GM23338 (cell line): ENCODE measurements at regions not wholly inside any gene's neighbourhood (a gene's known extent, or its start where the extent isn't known, plus 50 kb on each side); places are given as distances from the start of the nearest gene placed in this dataset.

Source experiments
- ATAC-seq: fragments of 200-7000 bp; cut with Tn5 transposase; 3 replicates; pipeline ENCODE4 v1.9.1; 2020
- DNase-seq: peaks from one replicate; pipeline ENCODE4 v3.0.0-alpha.2; 2015; ENCODE audit warnings: low spot score
- H2AFZ ChIP-seq: fragments of 200-600 bp; sonication (generic); 2 replicates; pipeline ENCODE4 v1.8.0; 2016; ENCODE audit warnings: antibody characterized with exemption, mild to moderate bottlenecking, moderate library complexity
- H3F3A ChIP-seq: fragments of 200-600 bp; sonication (generic); replicated peaks from 2 replicates; pipeline ENCODE4 v1.8.0; 2017; ENCODE audit warnings: antibody characterized with exemption, mixed run types, low read depth
- H3K27ac ChIP-seq: fragments of 200-600 bp; sonication (generic); 2 replicates; pipeline ENCODE4 v1.6.1; 2016; ENCODE audit warnings: low read depth
- H3K27me3 ChIP-seq: fragments of 200-600 bp; sonication (generic); 2 replicates; pipeline ENCODE4 v1.8.0; 2016; ENCODE audit warnings: mild to moderate bottlenecking, mixed run types, moderate library complexity; ENCODE audit not compliant: insufficient read depth
- H3K36me3 ChIP-seq: fragments of 200-600 bp; sonication (generic); 2 replicates; pipeline ENCODE4 v1.8.0; 2016; ENCODE audit warnings: mild to moderate bottlenecking; ENCODE audit not compliant: insufficient read depth
- H3K4me1 ChIP-seq: fragments of 200-600 bp; sonication (generic); 2 replicates; pipeline ENCODE4 v1.8.0; 2016; ENCODE audit warnings: mild to moderate bottlenecking, moderate library complexity; ENCODE audit not compliant: insufficient read depth
- H3K4me2 ChIP-seq: fragments of 200-600 bp; sonication (generic); 2 replicates; pipeline ENCODE4 v1.7.1; 2017; ENCODE audit warnings: mixed run types
- H3K4me3 ChIP-seq: fragments of 200-600 bp; sonication (generic); 2 replicates; pipeline ENCODE4 v1.6.1; 2016; ENCODE audit warnings: mixed run types
- H3K79me2 ChIP-seq: fragments of 200-600 bp; sonication (generic); replicated peaks from 2 replicates; pipeline ENCODE4 v1.8.0; 2017; ENCODE audit warnings: mild to moderate bottlenecking; ENCODE audit not compliant: insufficient read depth
- H3K9me2 ChIP-seq: fragments of 200-600 bp; sonication (generic); 2 replicates; pipeline ENCODE4 v1.8.0; 2017; ENCODE audit not compliant: insufficient read depth
- H4K20me1 ChIP-seq: fragments of 200-600 bp; sonication (generic); replicated peaks from 2 replicates; pipeline ENCODE4 v1.8.0; 2017; ENCODE audit warnings: mild to moderate bottlenecking; ENCODE audit not compliant: insufficient read depth
- H3K27ac Mint-ChIP-seq: 2 replicates; pipeline ENCODE4 v1.8.0; 2020; ENCODE audit warnings: inconsistent platforms, mild to moderate bottlenecking, moderate library complexity, mixed read lengths
- H3K27me3 Mint-ChIP-seq: 3 replicates; pipeline ENCODE4 v1.8.0; 2022; ENCODE audit warnings: low read depth, mild to moderate bottlenecking, moderate library complexity, mixed read lengths, inconsistent platforms; ENCODE audit not compliant: insufficient read depth, poor library complexity
- H3K36me3 Mint-ChIP-seq: 3 replicates; pipeline ENCODE4 v1.8.0; 2021; ENCODE audit warnings: low read depth, mild to moderate bottlenecking, inconsistent platforms, moderate library complexity, mixed read lengths
- H3K4me1 Mint-ChIP-seq: 3 replicates; pipeline ENCODE4 v1.8.0; 2020; ENCODE audit warnings: mild to moderate bottlenecking, inconsistent platforms, mixed read lengths
- H3K4me3 Mint-ChIP-seq: 3 replicates; pipeline ENCODE4 v1.8.0; 2021; ENCODE audit warnings: moderate library complexity, mild to moderate bottlenecking, inconsistent platforms, mixed read lengths
- H3K9me3 Mint-ChIP-seq: 3 replicates; pipeline ENCODE4 v1.8.0; 2020; ENCODE audit warnings: moderate library complexity, mild to moderate bottlenecking, inconsistent platforms, mixed read lengths
- EZH2 ChIP-seq: fragments of 200-600 bp; sonication (generic); IDR thresholded peaks from one replicate; pipeline ENCODE4 v1.8.0; 2017; ENCODE audit warnings: antibody characterized with exemption, mild to moderate bottlenecking, low read depth; ENCODE audit not compliant: unreplicated experiment
- EZH2phosphoT487 ChIP-seq: fragments of 200-600 bp; sonication (generic); IDR thresholded peaks from one replicate; pipeline ENCODE4 v1.8.1; 2018; ENCODE audit warnings: antibody characterized with exemption; ENCODE audit not compliant: unreplicated experiment
- JUNB ChIP-seq: IDR thresholded peaks from one replicate; pipeline ENCODE4 v1.6.1; 2016; ENCODE audit warnings: antibody characterized with exemption; ENCODE audit not compliant: unreplicated experiment
- POLR2AphosphoS5 ChIP-seq: IDR thresholded peaks from 2 replicates; pipeline ENCODE4 v1.6.1; 2016; ENCODE audit warnings: antibody characterized with exemption, low read depth
- STAT1 ChIP-seq: IDR thresholded peaks from one replicate; pipeline ENCODE4 v1.6.1; 2016; ENCODE audit warnings: antibody characterized with exemption; ENCODE audit not compliant: unreplicated experiment
- ZNF114 ChIP-seq: fragments of 250-450 bp; sonication (Bioruptor Pico); IDR thresholded peaks from 2 replicates; pipeline ENCODE4 v1.5.0; 2020; ENCODE audit warnings: mild to moderate bottlenecking, moderate library complexity
- TF ChIP-seq, protein P1 (sequence below): fragments of 250-450 bp; sonication (Bioruptor Pico); IDR thresholded peaks from 2 replicates; pipeline ENCODE4 v1.5.0; 2020; ENCODE audit warnings: mild to moderate bottlenecking, moderate library complexity
- TF ChIP-seq, protein P2 (sequence below): IDR thresholded peaks from 2 replicates; pipeline ENCODE4 v1.6.1; 2016; ENCODE audit warnings: antibody characterized with exemption
- TF ChIP-seq, protein P3 (sequence below), 2 experiments: fragments of 200-600 bp in 1 of 2; sonication (generic) in 1 of 2; conservative IDR thresholded peaks; 2 replicates each; pipeline versions ENCODE4 v1.5.1 to v1.6.1; 2016 to 2017; ENCODE audit warnings: antibody characterized with exemption in 2 of 2, low read depth in 2 of 2, mild to moderate bottlenecking in 2 of 2, moderate library complexity in 1 of 2

DNA sequence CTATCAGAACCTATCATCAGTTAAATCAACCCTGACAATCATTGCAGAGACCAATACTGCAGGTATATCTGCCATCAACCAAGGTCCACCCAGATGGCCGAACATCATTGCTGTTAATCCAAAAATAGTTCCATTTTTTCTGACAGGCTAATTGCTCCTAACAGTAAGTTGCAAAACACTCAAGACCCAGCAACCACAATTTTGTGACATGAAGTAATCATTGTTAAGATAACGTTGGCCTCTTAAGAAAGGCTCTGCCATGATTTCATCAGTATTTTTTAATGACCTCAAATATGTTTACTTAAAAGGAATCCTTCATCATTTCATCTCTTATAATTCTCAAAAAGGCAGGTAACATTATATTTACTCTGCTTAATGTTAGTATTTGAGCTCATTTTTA, 553.4 kb upstream of the POM121L12 start (continued):
- TF ChIP-seq, protein P1, sequence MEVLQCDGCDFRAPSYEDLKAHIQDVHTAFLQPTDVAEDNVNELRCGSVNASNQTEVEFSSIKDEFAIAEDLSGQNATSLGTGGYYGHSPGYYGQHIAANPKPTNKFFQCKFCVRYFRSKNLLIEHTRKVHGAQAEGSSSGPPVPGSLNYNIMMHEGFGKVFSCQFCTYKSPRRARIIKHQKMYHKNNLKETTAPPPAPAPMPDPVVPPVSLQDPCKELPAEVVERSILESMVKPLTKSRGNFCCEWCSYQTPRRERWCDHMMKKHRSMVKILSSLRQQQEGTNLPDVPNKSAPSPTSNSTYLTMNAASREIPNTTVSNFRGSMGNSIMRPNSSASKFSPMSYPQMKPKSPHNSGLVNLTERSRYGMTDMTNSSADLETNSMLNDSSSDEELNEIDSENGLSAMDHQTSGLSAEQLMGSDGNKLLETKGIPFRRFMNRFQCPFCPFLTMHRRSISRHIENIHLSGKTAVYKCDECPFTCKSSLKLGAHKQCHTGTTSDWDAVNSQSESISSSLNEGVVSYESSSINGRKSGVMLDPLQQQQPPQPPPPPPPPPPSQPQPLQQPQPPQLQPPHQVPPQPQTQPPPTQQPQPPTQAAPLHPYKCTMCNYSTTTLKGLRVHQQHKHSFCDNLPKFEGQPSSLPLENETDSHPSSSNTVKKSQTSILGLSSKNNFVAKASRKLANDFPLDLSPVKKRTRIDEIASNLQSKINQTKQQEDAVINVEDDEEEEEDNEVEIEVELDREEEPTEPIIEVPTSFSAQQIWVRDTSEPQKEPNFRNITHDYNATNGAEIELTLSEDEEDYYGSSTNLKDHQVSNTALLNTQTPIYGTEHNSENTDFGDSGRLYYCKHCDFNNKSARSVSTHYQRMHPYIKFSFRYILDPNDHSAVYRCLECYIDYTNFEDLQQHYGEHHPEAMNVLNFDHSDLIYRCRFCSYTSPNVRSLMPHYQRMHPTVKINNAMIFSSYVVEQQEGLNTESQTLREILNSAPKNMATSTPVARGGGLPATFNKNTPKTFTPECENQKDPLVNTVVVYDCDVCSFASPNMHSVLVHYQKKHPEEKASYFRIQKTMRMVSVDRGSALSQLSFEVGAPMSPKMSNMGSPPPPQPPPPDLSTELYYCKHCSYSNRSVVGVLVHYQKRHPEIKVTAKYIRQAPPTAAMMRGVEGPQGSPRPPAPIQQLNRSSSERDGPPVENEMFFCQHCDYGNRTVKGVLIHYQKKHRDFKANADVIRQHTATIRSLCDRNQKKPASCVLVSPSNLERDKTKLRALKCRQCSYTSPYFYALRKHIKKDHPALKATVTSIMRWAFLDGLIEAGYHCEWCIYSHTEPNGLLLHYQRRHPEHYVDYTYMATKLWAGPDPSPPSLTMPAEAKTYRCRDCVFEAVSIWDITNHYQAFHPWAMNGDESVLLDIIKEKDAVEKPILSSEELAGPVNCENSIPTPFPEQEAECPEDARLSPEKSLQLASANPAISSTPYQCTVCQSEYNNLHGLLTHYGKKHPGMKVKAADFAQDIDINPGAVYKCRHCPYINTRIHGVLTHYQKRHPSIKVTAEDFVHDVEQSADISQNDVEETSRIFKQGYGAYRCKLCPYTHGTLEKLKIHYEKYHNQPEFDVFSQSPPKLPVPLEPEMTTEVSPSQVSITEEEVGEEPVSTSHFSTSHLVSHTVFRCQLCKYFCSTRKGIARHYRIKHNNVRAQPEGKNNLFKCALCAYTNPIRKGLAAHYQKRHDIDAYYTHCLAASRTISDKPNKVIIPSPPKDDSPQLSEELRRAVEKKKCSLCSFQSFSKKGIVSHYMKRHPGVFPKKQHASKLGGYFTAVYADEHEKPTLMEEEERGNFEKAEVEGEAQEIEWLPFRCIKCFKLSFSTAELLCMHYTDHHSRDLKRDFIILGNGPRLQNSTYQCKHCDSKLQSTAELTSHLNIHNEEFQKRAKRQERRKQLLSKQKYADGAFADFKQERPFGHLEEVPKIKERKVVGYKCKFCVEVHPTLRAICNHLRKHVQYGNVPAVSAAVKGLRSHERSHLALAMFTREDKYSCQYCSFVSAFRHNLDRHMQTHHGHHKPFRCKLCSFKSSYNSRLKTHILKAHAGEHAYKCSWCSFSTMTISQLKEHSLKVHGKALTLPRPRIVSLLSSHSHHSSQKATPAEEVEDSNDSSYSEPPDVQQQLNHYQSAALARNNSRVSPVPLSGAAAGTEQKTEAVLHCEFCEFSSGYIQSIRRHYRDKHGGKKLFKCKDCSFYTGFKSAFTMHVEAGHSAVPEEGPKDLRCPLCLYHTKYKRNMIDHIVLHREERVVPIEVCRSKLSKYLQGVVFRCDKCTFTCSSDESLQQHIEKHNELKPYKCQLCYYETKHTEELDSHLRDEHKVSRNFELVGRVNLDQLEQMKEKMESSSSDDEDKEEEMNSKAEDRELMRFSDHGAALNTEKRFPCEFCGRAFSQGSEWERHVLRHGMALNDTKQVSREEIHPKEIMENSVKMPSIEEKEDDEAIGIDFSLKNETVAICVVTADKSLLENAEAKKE (CRISPR knock-in tag): no peak
- TF ChIP-seq, protein P2, sequence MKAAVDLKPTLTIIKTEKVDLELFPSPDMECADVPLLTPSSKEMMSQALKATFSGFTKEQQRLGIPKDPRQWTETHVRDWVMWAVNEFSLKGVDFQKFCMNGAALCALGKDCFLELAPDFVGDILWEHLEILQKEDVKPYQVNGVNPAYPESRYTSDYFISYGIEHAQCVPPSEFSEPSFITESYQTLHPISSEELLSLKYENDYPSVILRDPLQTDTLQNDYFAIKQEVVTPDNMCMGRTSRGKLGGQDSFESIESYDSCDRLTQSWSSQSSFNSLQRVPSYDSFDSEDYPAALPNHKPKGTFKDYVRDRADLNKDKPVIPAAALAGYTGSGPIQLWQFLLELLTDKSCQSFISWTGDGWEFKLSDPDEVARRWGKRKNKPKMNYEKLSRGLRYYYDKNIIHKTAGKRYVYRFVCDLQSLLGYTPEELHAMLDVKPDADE: no peak
- TF ChIP-seq POLR2AphosphoS5 (no peak), EZH2 (no peak), STAT1 (no peak), EZH2phosphoT487 (no peak)

DNA sequence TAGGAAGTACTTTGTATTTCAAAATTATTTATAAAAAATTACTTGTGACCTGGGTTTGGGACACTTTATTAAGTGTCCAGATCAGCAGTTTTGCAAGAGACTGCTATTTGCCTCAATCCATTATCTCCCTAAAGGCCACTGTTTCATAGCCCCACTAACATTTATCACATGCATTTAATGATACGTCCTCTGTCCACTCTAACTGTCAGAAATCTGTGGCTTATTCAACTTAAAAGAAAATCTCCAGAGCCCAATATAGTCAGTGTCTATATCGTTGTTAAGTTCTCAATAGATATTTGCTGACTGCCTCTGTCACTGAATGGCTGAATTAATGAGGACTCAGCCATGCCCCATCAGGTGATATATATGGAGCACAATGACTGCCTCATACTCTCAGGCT, 553.9 kb upstream of the POM121L12 start:
- Histone ChIP-seq H3F3A (no peaks in the 10 kb centered on the region), H3K27me3 (no peaks in the 10 kb centered on the region), H3K4me1 (peaks cover 27% of the 10 kb centered on the region), H3K36me3 (no peaks in the 10 kb centered on the region), H4K20me1 (no peaks in the 10 kb centered on the region), H3K9me2 (no peaks in the 10 kb centered on the region), H3K4me2 (no peak overlapping the region), H2AFZ (no peak overlapping the region), H3K79me2 (no peaks in the 10 kb centered on the region), H3K27ac (no peak overlapping the region), H3K4me3 (no peak overlapping the region)
- H3K4me3 Mint-ChIP-seq: no peak overlapping the region
- H3K27ac Mint-ChIP-seq: no peak overlapping the region
- ATAC-seq: no peak
- TF ChIP-seq EZH2phosphoT487 (no peak), JUNB (no peak), ZNF114 (CRISPR knock-in tag) (no peak), EZH2 (no peak), POLR2AphosphoS5 (no peak)
- TF ChIP-seq, protein P2: no peak
- TF ChIP-seq, protein P3, sequence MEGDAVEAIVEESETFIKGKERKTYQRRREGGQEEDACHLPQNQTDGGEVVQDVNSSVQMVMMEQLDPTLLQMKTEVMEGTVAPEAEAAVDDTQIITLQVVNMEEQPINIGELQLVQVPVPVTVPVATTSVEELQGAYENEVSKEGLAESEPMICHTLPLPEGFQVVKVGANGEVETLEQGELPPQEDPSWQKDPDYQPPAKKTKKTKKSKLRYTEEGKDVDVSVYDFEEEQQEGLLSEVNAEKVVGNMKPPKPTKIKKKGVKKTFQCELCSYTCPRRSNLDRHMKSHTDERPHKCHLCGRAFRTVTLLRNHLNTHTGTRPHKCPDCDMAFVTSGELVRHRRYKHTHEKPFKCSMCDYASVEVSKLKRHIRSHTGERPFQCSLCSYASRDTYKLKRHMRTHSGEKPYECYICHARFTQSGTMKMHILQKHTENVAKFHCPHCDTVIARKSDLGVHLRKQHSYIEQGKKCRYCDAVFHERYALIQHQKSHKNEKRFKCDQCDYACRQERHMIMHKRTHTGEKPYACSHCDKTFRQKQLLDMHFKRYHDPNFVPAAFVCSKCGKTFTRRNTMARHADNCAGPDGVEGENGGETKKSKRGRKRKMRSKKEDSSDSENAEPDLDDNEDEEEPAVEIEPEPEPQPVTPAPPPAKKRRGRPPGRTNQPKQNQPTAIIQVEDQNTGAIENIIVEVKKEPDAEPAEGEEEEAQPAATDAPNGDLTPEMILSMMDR (conservative IDR thresholded peaks at IDR 0.05; ENCODE audit: low read depth in 2 of 2): no peak
- peaks cover 20% of the 10 kb centered on the region for H3K4me1 Mint-ChIP-seq
- no peak for DNase-seq
- peaks cover 2% of the 10 kb centered on the region; the same call in 1 of the 3 replicates for H3K36me3 Mint-ChIP-seq
- no peaks in the 10 kb centered on the region for H3K27me3 Mint-ChIP-seq
- H3K9me3 Mint-ChIP-seq: no peaks in the 10 kb centered on the region
